HEK293 (cell line): ENCODE measurements at regions not wholly inside any gene's neighbourhood (a gene's known extent, or its start where the extent isn't known, plus 50 kb on each side); places are given as distances from the start of the nearest gene placed in this dataset.

Source experiments
- CTCF ChIA-PET: fragments of 350-600 bp; formaldehyde crosslinking; extraction: SDS; loops from one replicate; lab custom pipeline; 2021; ENCODE audit warnings: antibody characterized with exemption; lab: Yijun Ruan, JAX
- POLR2A ChIA-PET: fragments of 300-600 bp; formaldehyde crosslinking; extraction: SDS; loops from one replicate; lab custom pipeline; 2020; ENCODE audit warnings: antibody characterized with exemption, inconsistent platforms; lab: Yijun Ruan, JAX
- H3K27ac ChIP-seq: fragments of 200-500 bp; sonication (Bioruptor generic); 2 replicates; pipeline ENCODE4 v1.5.1; 2014; ENCODE audit warnings: low read depth, low read length, control low read depth, inconsistent platforms; ENCODE audit errors: extremely low read depth
- H3K36me3 ChIP-seq, 2 experiments: fragments of 200-500 bp in 1 of 2; sonication (Bioruptor generic) in 1 of 2; 1 replicate in 1 of 2; 2 replicates in 1 of 2; pipeline ENCODE4 v1.5.1; 2014 to 2017; ENCODE audit warnings: inconsistent platforms in 2 of 2, low read length in 2 of 2; ENCODE audit not compliant: control insufficient read depth in 2 of 2, insufficient read depth in 1 of 2
- H3K4me1 ChIP-seq: fragments of 200-500 bp; sonication (Bioruptor generic); 2 replicates; pipeline ENCODE4 v1.5.1; 2014; ENCODE audit warnings: mild to moderate bottlenecking, low read length, inconsistent platforms; ENCODE audit not compliant: control insufficient read depth, insufficient read depth
- H3K4me3 ChIP-seq: 2 replicates; pipeline ENCODE4 v1.5.1; 2011; ENCODE audit warnings: low read depth, mild to moderate bottlenecking, control low read depth, low read length, moderate library complexity
- H3K9me3 ChIP-seq: fragments of 200-500 bp; sonication (Bioruptor generic); 2 replicates; pipeline ENCODE4 v1.5.1; 2014; ENCODE audit warnings: low read depth, low read length, inconsistent platforms; ENCODE audit not compliant: control insufficient read depth, insufficient read depth
- BCL11B ChIP-seq: fragments of 450-650 bp; formaldehyde crosslinking; IDR thresholded peaks from 2 replicates; pipeline ENCODE4 v1.5.1; 2016; ENCODE audit warnings: low read depth, missing biosample characterization, missing genetic modification characterization
- SP7 ChIP-seq: fragments of 450-650 bp; formaldehyde crosslinking; IDR thresholded peaks from 2 replicates; pipeline ENCODE4 v1.5.1; 2016; ENCODE audit warnings: missing biosample characterization, missing genetic modification characterization
- ZBTB48 ChIP-seq: fragments of 450-650 bp; formaldehyde crosslinking; IDR thresholded peaks from 2 replicates; pipeline ENCODE4 v1.5.1; 2016; ENCODE audit warnings: missing biosample characterization, missing genetic modification characterization
- ZNF132 ChIP-seq: fragments of 450-650 bp; formaldehyde crosslinking; IDR thresholded peaks from 2 replicates; pipeline ENCODE4 v1.5.1; 2017; ENCODE audit warnings: missing biosample characterization, missing genetic modification characterization, borderline replicate concordance
- ZNF133 ChIP-seq: fragments of 450-650 bp; formaldehyde crosslinking; IDR thresholded peaks from 2 replicates; pipeline ENCODE4 v1.5.1; 2016; ENCODE audit warnings: missing biosample characterization, missing genetic modification characterization
- ZNF155 ChIP-seq: fragments of 450-650 bp; formaldehyde crosslinking; IDR thresholded peaks from 2 replicates; pipeline ENCODE4 v1.5.1; 2016; ENCODE audit warnings: missing biosample characterization, missing genetic modification characterization
- ZNF174 ChIP-seq: fragments of 450-650 bp; formaldehyde crosslinking; IDR thresholded peaks from 2 replicates; pipeline ENCODE4 v1.5.0; 2017; ENCODE audit warnings: missing biosample characterization, mild to moderate bottlenecking, missing genetic modification characterization
- ZNF202 ChIP-seq: fragments of 450-650 bp; formaldehyde crosslinking; IDR thresholded peaks from 2 replicates; pipeline ENCODE4 v1.5.1; 2016; ENCODE audit warnings: missing biosample characterization, missing genetic modification characterization, borderline replicate concordance
- ZNF274 ChIP-seq, 2 experiments: fragments of 200-500 bp in 1 of 2; fragments of 450-650 bp in 1 of 2; sonication (Bioruptor generic) in 1 of 2; formaldehyde crosslinking in 1 of 2; IDR thresholded peaks; 2 replicates each; pipeline versions ENCODE4 v1.5.1 to v1.6.1; 2014 to 2016; ENCODE audit warnings: borderline replicate concordance in 1 of 2, inconsistent platforms in 1 of 2, low read length in 1 of 2, missing biosample characterization in 1 of 2, missing genetic modification characterization in 1 of 2
- ZNF350 ChIP-seq: fragments of 450-650 bp; formaldehyde crosslinking; IDR thresholded peaks from 2 replicates; pipeline ENCODE4 v1.5.0; 2017; ENCODE audit warnings: missing biosample characterization, mild to moderate bottlenecking, missing genetic modification characterization
- ZNF354C ChIP-seq: fragments of 450-650 bp; formaldehyde crosslinking; IDR thresholded peaks from 2 replicates; pipeline ENCODE4 v1.5.1; 2016; ENCODE audit warnings: missing biosample characterization, missing genetic modification characterization, low read depth, borderline replicate concordance
- ZNF362 ChIP-seq: fragments of 450-650 bp; formaldehyde crosslinking; IDR thresholded peaks from 2 replicates; pipeline ENCODE4 v1.5.1; 2016; ENCODE audit warnings: missing biosample characterization, missing genetic modification characterization
- ZNF37A ChIP-seq: fragments of 450-650 bp; IDR thresholded peaks from 2 replicates; pipeline ENCODE4 v1.5.1; 2018; ENCODE audit warnings: missing biosample characterization, missing genetic modification characterization
- ZNF391 ChIP-seq: fragments of 450-650 bp; formaldehyde crosslinking; IDR thresholded peaks from 2 replicates; pipeline ENCODE4 v1.5.1; 2016; ENCODE audit warnings: low read depth, missing biosample characterization, missing genetic modification characterization, borderline replicate concordance
- ZNF423 ChIP-seq: fragments of 450-650 bp; formaldehyde crosslinking; IDR thresholded peaks from 2 replicates; pipeline ENCODE4 v1.5.1; 2016; ENCODE audit warnings: missing biosample characterization, missing genetic modification characterization
- ZNF585B ChIP-seq: fragments of 450-650 bp; formaldehyde crosslinking; IDR thresholded peaks from 2 replicates; pipeline ENCODE4 v1.5.1; 2016; ENCODE audit warnings: missing biosample characterization, missing genetic modification characterization
- ZNF596 ChIP-seq: fragments of 450-650 bp; IDR thresholded peaks from 2 replicates; pipeline ENCODE4 v1.5.0; 2018; ENCODE audit warnings: missing biosample characterization, mild to moderate bottlenecking, missing genetic modification characterization, moderate library complexity
- ZNF623 ChIP-seq: fragments of 450-650 bp; formaldehyde crosslinking; IDR thresholded peaks from 2 replicates; pipeline ENCODE4 v1.5.1; 2016; ENCODE audit warnings: missing biosample characterization, missing genetic modification characterization
- ZNF664 ChIP-seq: fragments of 450-650 bp; formaldehyde crosslinking; IDR thresholded peaks from 2 replicates; pipeline ENCODE4 v1.5.1; 2016; ENCODE audit warnings: missing biosample characterization, missing genetic modification characterization
- ZNF670 ChIP-seq: fragments of 450-650 bp; formaldehyde crosslinking; IDR thresholded peaks from 2 replicates; pipeline ENCODE4 v1.5.1; 2016; ENCODE audit warnings: missing biosample characterization, missing genetic modification characterization, low read depth
- ZXDB ChIP-seq: fragments of 450-650 bp; formaldehyde crosslinking; IDR thresholded peaks from 2 replicates; pipeline ENCODE4 v1.5.1; 2016; ENCODE audit warnings: missing biosample characterization, missing genetic modification characterization

DNA sequence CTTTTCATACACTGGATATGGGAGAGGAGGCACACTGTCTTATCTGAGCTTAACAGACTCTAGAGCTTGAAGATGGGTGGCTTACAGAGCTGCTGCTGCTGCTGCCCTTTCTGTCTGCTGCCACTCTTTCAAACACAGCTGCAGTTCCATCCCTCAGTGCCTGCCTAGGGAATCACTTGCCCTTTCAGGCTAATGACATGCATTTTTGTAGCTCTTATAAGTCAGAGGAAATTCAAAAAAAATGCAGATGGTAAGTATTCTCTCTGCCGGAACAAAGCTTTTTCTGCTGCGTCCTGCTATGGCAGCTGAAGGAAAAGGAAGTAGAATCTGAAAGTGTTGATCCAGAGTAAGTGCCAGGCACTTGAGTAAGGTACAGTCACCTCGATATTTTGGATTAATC is 460.4 kb upstream of the DIAPH2 start:
- Histone ChIP-seq H3K27ac (no peak overlapping the region), H3K4me1 (no peaks in the 10 kb centered on the region), H3K9me3 (no peaks in the 10 kb centered on the region), H3K36me3 (no peaks in the 10 kb centered on the region), H3K4me3 (no peak overlapping the region)
- TF ChIP-seq ZNF354C (tag by site-specific recombination) (no peak), ZNF174 (no peak), ZNF362 (tag by site-specific recombination) (no peak), ZNF391 (tag by site-specific recombination) (no peak), ZNF664 (tag by site-specific recombination) (no peak), ZNF623 (tag by site-specific recombination) (no peak)
- CTCF ChIA-PET = no interaction called here
- POLR2A ChIA-PET = no interaction called here

DNA sequence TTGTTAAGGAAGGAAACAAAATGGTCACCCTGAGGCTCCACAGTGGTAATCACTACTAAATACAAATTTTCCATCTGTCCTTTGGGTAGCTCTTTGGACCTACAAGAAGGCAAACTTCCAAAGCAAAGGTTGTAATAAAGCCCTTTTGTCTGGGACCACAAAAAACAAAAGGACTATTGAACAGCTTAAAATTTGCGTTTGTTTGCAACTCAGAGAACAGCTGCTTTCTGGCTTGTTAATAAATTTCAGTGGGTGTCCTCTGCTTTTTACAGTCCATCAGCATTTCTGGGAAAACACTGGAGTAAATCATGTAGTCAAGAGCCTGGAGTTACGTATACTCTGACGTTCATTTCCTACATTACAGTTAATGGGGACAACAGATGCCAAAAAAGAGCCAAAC is 439.7 kb upstream of the DIAPH2 start:
- POLR2A ChIA-PET = no interaction called here
- CTCF ChIA-PET = no interaction called here
- no peaks in the 10 kb centered on the region for H3K36me3 ChIP-seq
- no peak overlapping the region for H3K4me3 ChIP-seq
- no peaks in the 10 kb centered on the region for H3K9me3 ChIP-seq
- H3K4me1 ChIP-seq = no peaks in the 10 kb centered on the region
- TF ChIP-seq ZNF423 (tag by site-specific recombination) (no peak), ZNF354C (tag by site-specific recombination) (no peak), ZBTB48 (tag by site-specific recombination) (no peak), ZNF362 (tag by site-specific recombination) (no peak), ZNF37A (tag by site-specific recombination) (no peak), ZNF596 (no peak), ZNF350 (tag by site-specific recombination) (no peak), ZNF274 (IDR thresholded peaks at IDR 0.05; ENCODE audit: low read length) (no peak), ZNF274 (tag by site-specific recombination; IDR thresholded peaks at IDR 0.05; ENCODE audit: borderline replicate concordance) (no peak), ZNF670 (tag by site-specific recombination) (no peak), ZNF133 (no peak), ZNF391 (tag by site-specific recombination) (no peak), BCL11B (no peak), ZNF202 (no peak), ZXDB (tag by site-specific recombination) (no peak), ZNF132 (tag by site-specific recombination) (no peak), SP7 (tag by site-specific recombination) (no peak), ZNF585B (tag by site-specific recombination) (no peak)
- no peak overlapping the region for H3K27ac ChIP-seq

DNA sequence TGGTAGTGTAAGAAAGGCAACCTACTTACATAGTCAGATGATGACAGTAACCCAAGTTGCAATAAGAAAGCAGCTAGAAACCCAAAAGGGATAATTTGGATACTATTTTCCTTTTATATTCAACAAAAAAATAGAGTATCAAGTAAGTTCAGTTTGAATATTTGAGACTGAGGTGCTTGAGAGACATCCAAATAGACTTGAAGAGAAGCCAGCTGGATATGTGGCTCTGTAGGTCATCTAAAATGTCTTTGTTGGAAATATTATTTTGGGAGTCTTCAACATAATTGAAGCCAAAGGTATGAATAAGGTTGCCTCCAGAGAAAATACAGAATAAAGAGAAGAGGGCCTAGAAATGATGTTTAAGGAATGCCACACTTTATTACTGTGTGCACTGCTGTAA is 438.2 kb upstream of the DIAPH2 start:
- H3K4me3 ChIP-seq = no peak overlapping the region
- CTCF ChIA-PET = no interaction called here
- TF ChIP-seq ZNF155 (tag by site-specific recombination) = no peak
- POLR2A ChIA-PET = no interaction called here
- no peaks in the 10 kb centered on the region for H3K9me3 ChIP-seq
- H3K36me3 ChIP-seq = no peaks in the 10 kb centered on the region
- H3K4me1 ChIP-seq = no peaks in the 10 kb centered on the region
- no peak overlapping the region for H3K27ac ChIP-seq
